ENCODE measurements at regions not wholly inside any gene's neighbourhood (a gene's known extent, or its start where the extent isn't known, plus 50 kb on each side); places are given as distances from the start of the nearest gene placed in this dataset.

- no peak overlapping the region for H3K9ac ChIP-seq (ENCODE audit: low read length)
- no peak for DNase-seq
- H3K36me3 ChIP-seq (ENCODE audit: insufficient read depth, low read length) = no peaks in the 10 kb centered on the region
- no peak overlapping the region for H3K4me2 ChIP-seq (ENCODE audit: low read depth, low read length, poor library complexity, severe bottlenecking)
- H3K9me2 ChIP-seq (replicated peaks; ENCODE audit: insufficient read depth, low read length) = no peaks in the 10 kb centered on the region
- H4K20me1 ChIP-seq (ENCODE audit: insufficient read depth, low read depth, low read length) = no peaks in the 10 kb centered on the region
- no peak overlapping the region for H3K4me3 ChIP-seq (ENCODE audit: low read length)
- no peak overlapping the region for H3K27ac ChIP-seq (ENCODE audit: low read length)
- H3K4me1 ChIP-seq (ENCODE audit: low read length) = no peaks in the 10 kb centered on the region
- no peaks in the 10 kb centered on the region for H3K9me3 ChIP-seq (ENCODE audit: low read length)
- H2AFZ ChIP-seq (ENCODE audit: low read length) = no peak overlapping the region
- H3K27me3 ChIP-seq (ENCODE audit: low read length) = no peaks in the 10 kb centered on the region
- no peaks in the 10 kb centered on the region for H3K79me2 ChIP-seq (ENCODE audit: low read length)
Measured at GRCh38 chr3:168850109-168850508, 754.4 kb upstream of the GOLIM4 start.

DNA sequence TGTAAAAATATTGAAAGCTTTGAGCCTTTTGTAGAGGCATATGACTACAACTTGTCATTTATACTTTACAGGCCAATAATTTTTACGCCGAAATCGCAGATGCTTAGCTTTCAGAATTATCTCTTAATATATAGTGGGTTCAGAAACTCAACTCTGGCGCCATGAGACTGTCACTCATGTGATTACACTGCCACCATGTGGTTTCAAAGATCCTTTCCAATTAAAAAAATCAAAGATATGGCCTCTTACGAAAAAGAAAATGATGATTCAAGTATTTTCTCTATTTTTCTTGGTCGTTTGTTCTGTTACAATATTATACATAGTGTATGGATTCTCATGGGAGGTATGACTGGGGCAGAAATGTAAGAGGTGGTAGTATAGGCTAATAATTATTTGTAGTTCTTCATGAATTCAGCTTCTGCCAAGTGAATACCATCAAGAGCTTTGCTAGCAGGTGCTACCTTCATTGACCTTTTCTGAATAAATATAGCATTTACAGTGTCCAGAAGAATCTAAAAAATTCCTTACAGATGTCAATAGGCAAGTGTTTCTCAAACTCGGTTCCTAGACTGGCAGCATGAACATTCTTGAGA lies 751.7 kb upstream of the GOLIM4 start:
- H3K9ac ChIP-seq (ENCODE audit: low read length) = no peak overlapping the region
- no peak overlapping the region for H3K4me3 ChIP-seq (ENCODE audit: low read length)
- H3K27me3 ChIP-seq (ENCODE audit: low read length) = no peaks in the 10 kb centered on the region
- no peaks in the 10 kb centered on the region for H3K79me2 ChIP-seq (ENCODE audit: low read length)
- H3K9me2 ChIP-seq (replicated peaks; ENCODE audit: insufficient read depth, low read length) = no peaks in the 10 kb centered on the region
- H3K27ac ChIP-seq (ENCODE audit: low read length) = no peak overlapping the region
- no peaks in the 10 kb centered on the region for H4K20me1 ChIP-seq (ENCODE audit: insufficient read depth, low read depth, low read length)
- H3K9me3 ChIP-seq (ENCODE audit: low read length) = no peaks in the 10 kb centered on the region
- DNase-seq = peak; percentile 76
- no peak overlapping the region for H2AFZ ChIP-seq (ENCODE audit: low read length)
- H3K36me3 ChIP-seq (ENCODE audit: insufficient read depth, low read length) = no peaks in the 10 kb centered on the region
- no peaks in the 10 kb centered on the region for H3K4me1 ChIP-seq (ENCODE audit: low read length)
- no peak overlapping the region for H3K4me2 ChIP-seq (ENCODE audit: low read depth, low read length, poor library complexity, severe bottlenecking)

GRCh38 chr3:168844894-168845482 lies 749.3 kb upstream of the GOLIM4 start:
- Histone ChIP-seq H3K4me2 (ENCODE audit: low read depth, low read length, poor library complexity, severe bottlenecking) (no peak overlapping the region), H3K9me2 (replicated peaks; ENCODE audit: insufficient read depth, low read length) (no peaks in the 10 kb centered on the region), H3K27ac (ENCODE audit: low read length) (no peak overlapping the region), H3K27me3 (ENCODE audit: low read length) (no peaks in the 10 kb centered on the region), H3K9me3 (ENCODE audit: low read length) (no peaks in the 10 kb centered on the region), H3K9ac (ENCODE audit: low read length) (no peak overlapping the region), H3K4me3 (ENCODE audit: low read length) (no peak overlapping the region), H2AFZ (ENCODE audit: low read length) (no peak overlapping the region), H3K79me2 (ENCODE audit: low read length) (no peaks in the 10 kb centered on the region), H3K36me3 (ENCODE audit: insufficient read depth, low read length) (no peaks in the 10 kb centered on the region), H3K4me1 (ENCODE audit: low read length) (no peaks in the 10 kb centered on the region), H4K20me1 (ENCODE audit: insufficient read depth, low read depth, low read length) (no peaks in the 10 kb centered on the region)
- no peak for DNase-seq

DNA sequence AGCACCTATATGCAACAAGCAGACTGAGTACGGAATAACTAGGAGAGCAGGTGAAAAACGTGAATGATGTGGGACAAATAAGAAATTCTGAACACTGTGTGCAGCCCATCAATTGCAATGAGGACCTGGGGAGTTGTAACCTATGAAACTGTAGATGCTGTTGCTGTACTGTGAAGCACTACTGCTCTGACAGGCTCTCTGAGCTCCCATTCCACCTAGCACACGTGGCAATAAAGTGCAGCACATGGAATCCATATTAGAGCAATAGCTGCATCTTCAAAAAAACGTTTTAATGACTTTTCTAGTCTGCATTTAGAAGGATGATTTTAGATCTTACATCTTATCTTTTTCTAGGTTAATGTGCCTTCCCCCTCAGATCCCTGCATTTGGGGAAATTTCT lies 748.7 kb upstream of the GOLIM4 start:
- Histone ChIP-seq H3K4me3 (ENCODE audit: low read length) (no peak overlapping the region), H3K4me1 (ENCODE audit: low read length) (no peaks in the 10 kb centered on the region), H3K27me3 (ENCODE audit: low read length) (no peaks in the 10 kb centered on the region), H3K9ac (ENCODE audit: low read length) (no peak overlapping the region), H3K36me3 (ENCODE audit: insufficient read depth, low read length) (no peaks in the 10 kb centered on the region), H3K27ac (ENCODE audit: low read length) (no peak overlapping the region), H4K20me1 (ENCODE audit: insufficient read depth, low read depth, low read length) (no peaks in the 10 kb centered on the region), H2AFZ (ENCODE audit: low read length) (no peak overlapping the region), H3K79me2 (ENCODE audit: low read length) (no peaks in the 10 kb centered on the region), H3K4me2 (ENCODE audit: low read depth, low read length, poor library complexity, severe bottlenecking) (no peak overlapping the region), H3K9me2 (replicated peaks; ENCODE audit: insufficient read depth, low read length) (no peaks in the 10 kb centered on the region), H3K9me3 (ENCODE audit: low read length) (no peaks in the 10 kb centered on the region)
- DNase-seq = no peak

- H3K36me3 ChIP-seq (ENCODE audit: insufficient read depth, low read length) = no peaks in the 10 kb centered on the region
- H3K9me3 ChIP-seq (ENCODE audit: low read length) = no peaks in the 10 kb centered on the region
- no peaks in the 10 kb centered on the region for H3K27me3 ChIP-seq (ENCODE audit: low read length)
- no peak overlapping the region for H2AFZ ChIP-seq (ENCODE audit: low read length)
- no peak overlapping the region for H3K4me2 ChIP-seq (ENCODE audit: low read depth, low read length, poor library complexity, severe bottlenecking)
- H3K9me2 ChIP-seq (replicated peaks; ENCODE audit: insufficient read depth, low read length) = no peaks in the 10 kb centered on the region
- no peak overlapping the region for H3K27ac ChIP-seq (ENCODE audit: low read length)
- H3K4me1 ChIP-seq (ENCODE audit: low read length) = no peaks in the 10 kb centered on the region
- no peak for DNase-seq
- no peak overlapping the region for H3K4me3 ChIP-seq (ENCODE audit: low read length)
- no peak overlapping the region for H3K9ac ChIP-seq (ENCODE audit: low read length)
- H3K79me2 ChIP-seq (ENCODE audit: low read length) = no peaks in the 10 kb centered on the region
- no peaks in the 10 kb centered on the region for H4K20me1 ChIP-seq (ENCODE audit: insufficient read depth, low read depth, low read length)
Measured at GRCh38 chr3:168843481-168843880, 747.8 kb upstream of the GOLIM4 start.

GRCh38 chr3:168839653-168840052 lies 743.9 kb upstream of the GOLIM4 start:
- no peaks in the 10 kb centered on the region for H3K9me3 ChIP-seq (ENCODE audit: low read length)
- no peak overlapping the region for H3K4me2 ChIP-seq (ENCODE audit: low read depth, low read length, poor library complexity, severe bottlenecking)
- no peaks in the 10 kb centered on the region for H3K9me2 ChIP-seq (replicated peaks; ENCODE audit: insufficient read depth, low read length)
- H3K27ac ChIP-seq (ENCODE audit: low read length) = no peak overlapping the region
- H3K4me1 ChIP-seq (ENCODE audit: low read length) = no peaks in the 10 kb centered on the region
- H2AFZ ChIP-seq (ENCODE audit: low read length) = no peak overlapping the region
- H3K27me3 ChIP-seq (ENCODE audit: low read length) = no peaks in the 10 kb centered on the region
- no peaks in the 10 kb centered on the region for H3K36me3 ChIP-seq (ENCODE audit: insufficient read depth, low read length)
- no peaks in the 10 kb centered on the region for H3K79me2 ChIP-seq (ENCODE audit: low read length)
- no peak for DNase-seq
- no peak overlapping the region for H3K4me3 ChIP-seq (ENCODE audit: low read length)
- no peak overlapping the region for H3K9ac ChIP-seq (ENCODE audit: low read length)
- no peaks in the 10 kb centered on the region for H4K20me1 ChIP-seq (ENCODE audit: insufficient read depth, low read depth, low read length)

DNA sequence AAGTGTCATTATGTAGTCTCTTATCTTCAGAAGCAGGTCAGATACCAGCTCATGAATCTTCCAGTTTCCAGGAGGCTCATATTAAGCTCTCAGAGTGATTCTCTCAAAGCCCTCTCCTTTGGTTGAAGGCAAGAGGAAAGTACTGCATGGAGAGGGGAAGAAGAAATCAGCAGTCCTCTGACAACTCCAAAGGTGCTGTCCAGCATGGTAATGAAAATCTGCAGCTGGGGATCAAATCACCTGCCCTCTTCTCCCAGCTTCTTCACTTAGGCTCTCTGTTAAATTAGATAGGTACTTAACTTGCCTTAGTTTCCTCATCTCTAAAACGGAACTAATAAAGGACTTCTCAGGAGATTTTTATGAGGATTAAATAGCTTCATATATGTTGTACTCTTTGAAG lies 738.8 kb upstream of the GOLIM4 start:
- Histone ChIP-seq H4K20me1 (ENCODE audit: insufficient read depth, low read depth, low read length) (no peaks in the 10 kb centered on the region), H3K27ac (ENCODE audit: low read length) (no peak overlapping the region), H2AFZ (ENCODE audit: low read length) (no peak overlapping the region)

DNA sequence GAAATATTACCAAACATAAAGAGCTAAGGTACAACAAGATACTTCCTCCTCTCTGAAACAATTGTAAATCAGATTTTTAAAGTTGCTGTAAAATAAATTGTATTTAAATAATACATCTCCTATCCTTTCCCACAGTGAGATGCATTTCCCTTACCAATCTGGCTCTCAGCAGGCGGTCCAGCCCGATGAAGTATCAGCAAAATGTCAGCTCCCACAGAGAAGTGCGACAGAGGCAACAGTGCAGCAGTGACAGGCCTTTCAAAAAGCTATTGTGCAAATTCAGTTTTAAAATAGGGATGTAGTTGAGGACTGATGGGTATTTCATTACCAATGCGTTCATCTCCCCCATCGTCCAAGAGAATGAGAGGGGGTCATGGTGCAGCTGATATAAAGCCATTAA lies 733.2 kb upstream of the GOLIM4 start:
- Histone ChIP-seq H3K27me3 (ENCODE audit: low read length) (no peaks in the 10 kb centered on the region), H3K9me2 (replicated peaks; ENCODE audit: insufficient read depth, low read length) (no peaks in the 10 kb centered on the region), H4K20me1 (ENCODE audit: insufficient read depth, low read depth, low read length) (no peaks in the 10 kb centered on the region), H3K79me2 (ENCODE audit: low read length) (no peaks in the 10 kb centered on the region), H3K9ac (ENCODE audit: low read length) (no peak overlapping the region), H3K9me3 (ENCODE audit: low read length) (no peaks in the 10 kb centered on the region), H3K36me3 (ENCODE audit: insufficient read depth, low read length) (no peaks in the 10 kb centered on the region), H3K4me2 (ENCODE audit: low read depth, low read length, poor library complexity, severe bottlenecking) (no peak overlapping the region), H2AFZ (ENCODE audit: low read length) (no peak overlapping the region), H3K27ac (ENCODE audit: low read length) (no peak overlapping the region), H3K4me1 (ENCODE audit: low read length) (no peaks in the 10 kb centered on the region), H3K4me3 (ENCODE audit: low read length) (no peak overlapping the region)
- no peak for DNase-seq

More for the DNA sequence above, 738.8 kb upstream of the GOLIM4 start:
- Histone ChIP-seq H3K9ac (ENCODE audit: low read length) (no peak overlapping the region), H3K9me3 (ENCODE audit: low read length) (no peaks in the 10 kb centered on the region), H3K79me2 (ENCODE audit: low read length) (no peaks in the 10 kb centered on the region), H3K36me3 (ENCODE audit: insufficient read depth, low read length) (no peaks in the 10 kb centered on the region), H3K4me3 (ENCODE audit: low read length) (no peak overlapping the region), H3K4me1 (ENCODE audit: low read length) (no peaks in the 10 kb centered on the region), H3K27me3 (ENCODE audit: low read length) (no peaks in the 10 kb centered on the region), H3K4me2 (ENCODE audit: low read depth, low read length, poor library complexity, severe bottlenecking) (no peak overlapping the region), H3K9me2 (replicated peaks; ENCODE audit: insufficient read depth, low read length) (no peaks in the 10 kb centered on the region)
- no peak for DNase-seq
